ENCODE measurements at regions not wholly inside any gene's neighbourhood (a gene's known extent, or its start where the extent isn't known, plus 50 kb on each side); places are given as distances from the start of the nearest gene placed in this dataset.

- intact Hi-C loops (cut with DNase I): no loop called here
- Histone ChIP-seq H3K4me3 (no peak overlapping the region), H3K27me3 (no peaks in the 10 kb centered on the region), H3K4me1 (replicated peaks in 1 of 2) (no peaks in the 10 kb centered on the region), H3K9me3 (replicated peaks in 1 of 3) (no peaks in the 10 kb centered on the region), H3K36me3 (replicated peaks in 1 of 2) (no peaks in the 10 kb centered on the region), H3K27ac (no peak overlapping the region)
- no peak for TF ChIP-seq POLR2A (IDR thresholded peaks at IDR 0.05)
- TF ChIP-seq, protein P1, sequence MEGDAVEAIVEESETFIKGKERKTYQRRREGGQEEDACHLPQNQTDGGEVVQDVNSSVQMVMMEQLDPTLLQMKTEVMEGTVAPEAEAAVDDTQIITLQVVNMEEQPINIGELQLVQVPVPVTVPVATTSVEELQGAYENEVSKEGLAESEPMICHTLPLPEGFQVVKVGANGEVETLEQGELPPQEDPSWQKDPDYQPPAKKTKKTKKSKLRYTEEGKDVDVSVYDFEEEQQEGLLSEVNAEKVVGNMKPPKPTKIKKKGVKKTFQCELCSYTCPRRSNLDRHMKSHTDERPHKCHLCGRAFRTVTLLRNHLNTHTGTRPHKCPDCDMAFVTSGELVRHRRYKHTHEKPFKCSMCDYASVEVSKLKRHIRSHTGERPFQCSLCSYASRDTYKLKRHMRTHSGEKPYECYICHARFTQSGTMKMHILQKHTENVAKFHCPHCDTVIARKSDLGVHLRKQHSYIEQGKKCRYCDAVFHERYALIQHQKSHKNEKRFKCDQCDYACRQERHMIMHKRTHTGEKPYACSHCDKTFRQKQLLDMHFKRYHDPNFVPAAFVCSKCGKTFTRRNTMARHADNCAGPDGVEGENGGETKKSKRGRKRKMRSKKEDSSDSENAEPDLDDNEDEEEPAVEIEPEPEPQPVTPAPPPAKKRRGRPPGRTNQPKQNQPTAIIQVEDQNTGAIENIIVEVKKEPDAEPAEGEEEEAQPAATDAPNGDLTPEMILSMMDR (IDR thresholded peaks at IDR 0.05): no peak
- DNase-seq: no peak
Measured at GRCh38 chr4:60078984-60079383, 1121.1 kb upstream of the ADGRL3 start.

DNA sequence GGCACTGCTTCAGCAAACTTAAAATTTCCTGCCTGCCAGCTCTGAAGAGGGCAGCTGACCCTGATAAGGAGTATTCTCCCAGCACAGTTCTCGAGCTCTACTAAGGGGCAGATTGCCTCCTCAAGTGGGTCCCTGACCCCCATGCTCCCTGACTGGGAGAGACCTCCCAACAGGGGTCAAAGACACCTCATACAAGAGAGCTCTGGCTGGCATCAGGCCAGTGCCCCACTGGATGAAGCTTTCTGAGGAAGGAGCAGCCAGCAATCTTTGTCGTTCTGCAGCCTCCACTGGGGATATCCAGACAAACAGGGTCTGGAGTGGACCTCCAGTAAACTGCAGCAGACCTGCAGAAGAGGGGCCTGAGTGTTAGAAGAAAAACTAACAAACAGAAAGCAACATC lies 1118.3 kb upstream of the ADGRL3 start:
- Histone ChIP-seq H3K4me3 (no peak overlapping the region), H3K4me1 (replicated peaks in 1 of 2) (no peaks in the 10 kb centered on the region), H3K9me3 (replicated peaks in 1 of 3) (no peaks in the 10 kb centered on the region), H3K36me3 (replicated peaks in 1 of 2) (no peaks in the 10 kb centered on the region), H3K27me3 (no peaks in the 10 kb centered on the region), H3K27ac (no peak overlapping the region)
- TF ChIP-seq, protein P1 (IDR thresholded peaks at IDR 0.05): no peak
- TF ChIP-seq POLR2A (IDR thresholded peaks at IDR 0.05): no peak
- WGBS, 4 donors: 46 to 66% (median 50%) methylated on average over 2 of the region's 2 CpGs
- no peak for DNase-seq
- intact Hi-C loops (cut with DNase I): no loop called here

DNA sequence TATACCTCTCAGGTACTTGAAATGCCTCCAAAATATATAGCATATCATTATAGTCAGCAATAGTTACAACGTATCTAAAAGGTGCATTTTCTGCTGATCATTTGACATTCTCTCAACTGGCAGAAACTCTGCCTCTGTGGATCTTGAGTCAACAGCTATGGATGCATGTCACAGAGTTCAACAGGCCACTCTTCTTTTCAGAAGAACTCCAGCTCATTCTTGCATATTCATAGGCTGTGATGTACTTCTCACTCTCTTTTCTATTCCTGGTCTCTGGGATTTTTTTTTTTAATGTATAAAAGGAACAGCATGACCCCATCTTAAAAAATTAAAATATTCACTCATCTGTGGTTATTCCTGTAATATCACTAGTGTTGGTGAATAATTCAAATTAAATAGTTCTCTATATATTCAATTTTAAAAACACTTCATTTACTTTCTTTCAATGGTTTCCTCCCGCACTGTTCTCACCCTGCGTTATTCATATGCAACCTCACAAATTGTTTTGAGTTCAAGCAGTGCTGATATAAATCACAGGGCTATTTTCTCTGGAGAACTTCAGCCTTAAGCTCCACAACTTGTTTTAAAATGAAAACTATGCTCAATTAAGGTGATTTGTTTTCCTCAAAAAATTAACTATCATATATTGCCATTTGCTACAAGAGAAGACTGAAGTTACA lies 1111.2 kb upstream of the ADGRL3 start:
- no peaks in the 10 kb centered on the region for H3K36me3 ChIP-seq (replicated peaks in 1 of 2)
- H3K27ac ChIP-seq: no peak overlapping the region
- H3K27me3 ChIP-seq: no peaks in the 10 kb centered on the region
- intact Hi-C loops (cut with DNase I): no loop called here
- 50 to 62% (median 54%) methylated on average over 3 of the region's 3 CpGs for WGBS, 4 donors
- no peak for DNase-seq
- TF ChIP-seq POLR2A (IDR thresholded peaks at IDR 0.05): no peak
- TF ChIP-seq, protein P1 (IDR thresholded peaks at IDR 0.05): no peak
- no peaks in the 10 kb centered on the region for H3K9me3 ChIP-seq (replicated peaks in 1 of 3)
- no peak overlapping the region for H3K4me3 ChIP-seq
- H3K4me1 ChIP-seq (replicated peaks in 1 of 2): no peaks in the 10 kb centered on the region

- DNase-seq: no peak
- no peak overlapping the region for H3K4me3 ChIP-seq
- TF ChIP-seq POLR2A (IDR thresholded peaks at IDR 0.05): no peak
- TF ChIP-seq, protein P1 (IDR thresholded peaks at IDR 0.05): no peak
- H3K9me3 ChIP-seq (replicated peaks in 1 of 3): no peaks in the 10 kb centered on the region
- H3K36me3 ChIP-seq (replicated peaks in 1 of 2): no peaks in the 10 kb centered on the region
- H3K4me1 ChIP-seq (replicated peaks in 1 of 2): no peaks in the 10 kb centered on the region
- H3K27me3 ChIP-seq: no peaks in the 10 kb centered on the region
- H3K27ac ChIP-seq: no peak overlapping the region
- intact Hi-C loops (cut with DNase I): no loop called here
- WGBS, 4 donors: 62 to 71% (median 66%) methylated on average over 3 of the region's 3 CpGs
Measured at GRCh38 chr4:60089546-60090273, 1110.4 kb upstream of the ADGRL3 start.
